Upper lobe of left lung (tissue), 4 donors: ENCODE measurements at regions not wholly inside any gene's neighbourhood (a gene's known extent, or its start where the extent isn't known, plus 50 kb on each side); places are given as distances from the start of the nearest gene placed in this dataset.
"Not testable (repeated sequence)": the region's sequence is repeated elsewhere in the genome, so short reads cannot be mapped to it uniquely, and the experiment has no call there.

Experiments
- CTCF ChIP-seq, 6 experiments: fragments of 450-650 bp in 4 of 6; fragments of 200-600 bp in 2 of 6; sonication (generic) in 2 of 6; IDR thresholded peaks; one replicate each; pipeline ENCODE4 v1.5.1; 2016 to 2019; ENCODE audit warnings: antibody characterized with exemption in 6 of 6
- EP300 ChIP-seq, 4 donors: sonication (generic); formaldehyde crosslinking; IDR thresholded peaks; one replicate each; pipeline ENCODE4 v1.5.1; 2017; ENCODE audit warnings: antibody characterized with exemption in 4 of 4, control low read depth in 2 of 4
- POLR2A ChIP-seq, 4 donors: fragments of 450-650 bp; IDR thresholded peaks; one replicate each; pipeline ENCODE4 v1.5.1; 2016 to 2017; ENCODE audit warnings: antibody characterized with exemption in 4 of 4, mild to moderate bottlenecking in 2 of 4
- POLR2AphosphoS5 ChIP-seq, 2 donors: sonication (generic); formaldehyde crosslinking; IDR thresholded peaks; one replicate each; pipeline ENCODE4 v1.5.1; 2017; ENCODE audit warnings: antibody characterized with exemption in 2 of 2

- not testable (repeated sequence) for TF ChIP-seq CTCF, POLR2AphosphoS5, POLR2A, EP300 (IDR thresholded peaks at IDR 0.05)
Measured at GRCh38 chr1:4489992-4490391, 164.4 kb upstream of the AJAP1 start.
